Activated B cell treated with CpG ODN at 0.5 μM for 24 hours (primary cell): ENCODE measurements at regions not wholly inside any gene's neighbourhood (a gene's known extent, or its start where the extent isn't known, plus 50 kb on each side); places are given as distances from the start of the nearest gene placed in this dataset.

Experiments
- ATAC-seq: fragments of 200-7000 bp; cut with Tn5 transposase; one replicate; pipeline ENCODE4 v1.10.0; 2021; ENCODE audit warnings: low read depth, mild to moderate bottlenecking, moderate library complexity
- CTCF ChIA-PET: fragments of 350-600 bp; sonication (Branson Sonifier 250); formaldehyde crosslinking; loops from one replicate; lab custom pipeline; 2021; ENCODE audit warnings: antibody characterized with exemption; lab: Charles Lee
- POLR2A ChIA-PET: fragments of 350-600 bp; sonication (Branson Sonifier 250); formaldehyde crosslinking; loops from one replicate; lab custom pipeline; 2021; ENCODE audit warnings: antibody characterized with exemption; lab: Charles Lee
- DNase-seq: peaks from one replicate; pipeline ENCODE4 v3.0.0; 2022
- H3K27ac Mint-ChIP-seq: one replicate; pipeline ENCODE4 v1.8.0; 2020; ENCODE audit warnings: mixed read lengths
- H3K27me3 Mint-ChIP-seq: one replicate; pipeline ENCODE4 v1.8.0; 2021; ENCODE audit warnings: mixed read lengths
- H3K36me3 Mint-ChIP-seq: one replicate; pipeline ENCODE4 v1.8.0; 2021; ENCODE audit warnings: low read depth, mixed read lengths
- H3K4me1 Mint-ChIP-seq: one replicate; pipeline ENCODE4 v1.8.0; 2021; ENCODE audit warnings: mixed read lengths
- H3K4me3 Mint-ChIP-seq: one replicate; pipeline ENCODE4 v1.8.0; 2020; ENCODE audit warnings: mild to moderate bottlenecking, mixed read lengths
- H3K9me3 Mint-ChIP-seq: one replicate; pipeline ENCODE4 v1.8.0; 2020; ENCODE audit warnings: mixed read lengths
- CTCF ChIP-seq: fragments of 200-600 bp; IDR thresholded peaks from one replicate; pipeline ENCODE4 v1.8.0; 2022; ENCODE audit warnings: antibody characterized with exemption, mild to moderate bottlenecking
- intact Hi-C: fragments of 100-400 bp; cut with micrococcal nuclease; formaldehyde crosslinking; loops from one replicate; pipeline ENCODE4 v1.15.1; 2024

GRCh38 chr1:34450325-34450724 lies 273.6 kb downstream of the C1orf94 start:
- ChIA-PET POLR2A (no interaction called here), CTCF (no interaction called here)
- ATAC-seq (no peak), DNase-seq (no peak)
- no peak for TF ChIP-seq CTCF
- no peaks in the 10 kb centered on the region for H3K36me3 Mint-ChIP-seq
- H3K4me3 Mint-ChIP-seq, result no peak overlapping the region
- intact Hi-C loops, result no loop called here
- no peaks in the 10 kb centered on the region for H3K9me3 Mint-ChIP-seq
- H3K27ac Mint-ChIP-seq, result no peak overlapping the region
- no peaks in the 10 kb centered on the region for H3K4me1 Mint-ChIP-seq
- peaks cover 7% of the 10 kb centered on the region for H3K27me3 Mint-ChIP-seq

GRCh38 chr1:34452451-34452850 lies 275.7 kb downstream of the C1orf94 start:
- no peak for TF ChIP-seq CTCF
- intact Hi-C loops, result no loop called here
- no peak for ATAC-seq
- CTCF ChIA-PET, result no interaction called here
- Mint-ChIP-seq H3K9me3 (no peaks in the 10 kb centered on the region), H3K36me3 (no peaks in the 10 kb centered on the region), H3K4me1 (no peaks in the 10 kb centered on the region), H3K27ac (no peak overlapping the region), H3K4me3 (no peak overlapping the region), H3K27me3 (no peaks in the 10 kb centered on the region)
- POLR2A ChIA-PET, result no interaction called here
- DNase-seq, result no peak

GRCh38 chr1:34455121-34455520 lies 278.4 kb downstream of the C1orf94 start:
- Mint-ChIP-seq H3K27ac (no peak overlapping the region), H3K36me3 (no peaks in the 10 kb centered on the region), H3K9me3 (no peaks in the 10 kb centered on the region), H3K4me1 (no peaks in the 10 kb centered on the region), H3K4me3 (no peak overlapping the region), H3K27me3 (no peaks in the 10 kb centered on the region)
- ATAC-seq, result no peak
- TF ChIP-seq CTCF, result no peak
- POLR2A ChIA-PET, result no interaction called here
- no peak for DNase-seq
- CTCF ChIA-PET, result no interaction called here
- intact Hi-C loops, result no loop called here

GRCh38 chr1:34460193-34460592 lies 283.5 kb downstream of the C1orf94 start:
- H3K4me1 Mint-ChIP-seq, result no peaks in the 10 kb centered on the region
- no peak for TF ChIP-seq CTCF
- H3K27me3 Mint-ChIP-seq, result peaks cover 2% of the 10 kb centered on the region
- no peak overlapping the region for H3K27ac Mint-ChIP-seq
- ChIA-PET CTCF (interaction anchor here (1.5 to 2.1 kb wide), 4 partner anchors 11 to 283 kb away, joined by 6 to 15 read pairs (median 6); no protein-coding TSS in a partner anchor), POLR2A (no interaction called here)
- no peak for DNase-seq
- no peaks in the 10 kb centered on the region for H3K36me3 Mint-ChIP-seq
- intact Hi-C loops, result loop anchor here (2.0 kb wide), 1 partner anchor 221 kb away; no protein-coding TSS in a partner anchor
- H3K9me3 Mint-ChIP-seq, result no peaks in the 10 kb centered on the region
- no peak overlapping the region for H3K4me3 Mint-ChIP-seq
- ATAC-seq, result no peak

- no peak for TF ChIP-seq CTCF
- peaks cover 10% of the 10 kb centered on the region for H3K27me3 Mint-ChIP-seq
- DNase-seq (no peak), ATAC-seq (no peak)
- H3K27ac Mint-ChIP-seq, result no peak overlapping the region
- intact Hi-C loops, result no loop called here
- no peak overlapping the region for H3K4me3 Mint-ChIP-seq
- H3K36me3 Mint-ChIP-seq, result no peaks in the 10 kb centered on the region
- H3K4me1 Mint-ChIP-seq, result no peaks in the 10 kb centered on the region
- ChIA-PET POLR2A (no interaction called here), CTCF (interaction anchor here (0.9 to 1.7 kb wide), 2 partner anchors 8 to 11 kb away, joined by 3 to 7 read pairs; no protein-coding TSS in a partner anchor)
- no peaks in the 10 kb centered on the region for H3K9me3 Mint-ChIP-seq
Measured at GRCh38 chr1:34470401-34470800, 284.4 kb upstream of the GJB5 start.
